Sigmoid colon (tissue), 4 donors: ENCODE measurements at regions not wholly inside any gene's neighbourhood (a gene's known extent, or its start where the extent isn't known, plus 50 kb on each side); places are given as distances from the start of the nearest gene placed in this dataset.

Source experiments
- CTCF ChIP-seq, 4 experiments: fragments of 450-650 bp in 3 of 4; fragments of 200-600 bp in 1 of 4; IDR thresholded peaks; one replicate each; pipeline ENCODE4 v1.5.1; 2016 to 2019; ENCODE audit warnings: antibody characterized with exemption in 4 of 4, mild to moderate bottlenecking in 3 of 4, moderate library complexity in 2 of 4
- POLR2AphosphoS5 ChIP-seq, 4 donors: sonication (generic); formaldehyde crosslinking; IDR thresholded peaks; one replicate each; pipeline ENCODE4 v1.6.1; 2017; ENCODE audit warnings: antibody characterized with exemption in 4 of 4

- TF ChIP-seq CTCF (IDR thresholded peaks at IDR 0.05) (no peak), POLR2AphosphoS5 (IDR thresholded peaks at IDR 0.05) (no peak)
These were observed 730.3 kb downstream of the PTPRU start for GRCh38 chr1:29966526-29967045.
